OCI-LY7 (cell line): ENCODE measurements at regions not wholly inside any gene's neighbourhood (a gene's known extent, or its start where the extent isn't known, plus 50 kb on each side); places are given as distances from the start of the nearest gene placed in this dataset.

Experiments
- BruUV-seq: library from RNA; stranded (reverse); fragments of 400-500 nt; replicated peaks from 2 replicates; lab custom pipeline; 2021; lab: Mats Ljungman, UMichigan
- CTCF ChIA-PET: fragments of 300-600 bp; sonication (Branson Sonifier 250); formaldehyde crosslinking; loops from one replicate; lab custom pipeline; 2022; ENCODE audit warnings: antibody characterized with exemption; ENCODE audit not compliant: unreplicated experiment; lab: Charles Lee
- POLR2A ChIA-PET: fragments of 300-600 bp; sonication (Branson Sonifier 250); formaldehyde crosslinking; loops from one replicate; lab custom pipeline; 2022; ENCODE audit warnings: antibody characterized with exemption; lab: Charles Lee
- DNase-seq: peaks from one replicate; pipeline ENCODE4 v3.0.0-alpha.2; 2015; ENCODE audit warnings: low spot score
- H2AFZ ChIP-seq: fragments of 200-600 bp; sonication (generic), shearing (Covaris generic); 2 replicates; pipeline ENCODE4 v1.6.1; 2014; ENCODE audit warnings: mild to moderate bottlenecking, antibody characterized with exemption, low read length, moderate library complexity
- H3K27ac ChIP-seq: fragments of 200-600 bp; sonication (generic); 2 replicates; pipeline ENCODE4 v1.5.1; 2014; ENCODE audit warnings: mixed run types, low read depth, mild to moderate bottlenecking, moderate library complexity, low read length, inconsistent platforms; ENCODE audit not compliant: poor library complexity, severe bottlenecking
- H3K36me3 ChIP-seq: fragments of 200-600 bp; sonication (generic); 2 replicates; pipeline ENCODE4 v1.6.1; 2014; ENCODE audit warnings: mild to moderate bottlenecking, antibody characterized with exemption, low read length, moderate library complexity, mixed read lengths; ENCODE audit not compliant: insufficient read depth
- H3K4me1 ChIP-seq: fragments of 200-600 bp; sonication (generic); 2 replicates; pipeline ENCODE4 v1.5.1; 2014; ENCODE audit warnings: mild to moderate bottlenecking, low read length; ENCODE audit not compliant: insufficient read depth, poor library complexity, severe bottlenecking
- H3K4me2 ChIP-seq: fragments of 200-600 bp; sonication (generic); 2 replicates; pipeline ENCODE4 v1.6.1; 2014; ENCODE audit warnings: mild to moderate bottlenecking, low read length
- H3K4me3 ChIP-seq: fragments of 200-600 bp; sonication (generic); 2 replicates; pipeline ENCODE4 v1.5.1; 2014; ENCODE audit warnings: mild to moderate bottlenecking, low read depth, low read length; ENCODE audit not compliant: poor library complexity, severe bottlenecking
- H3K79me2 ChIP-seq: fragments of 200-600 bp; sonication (generic); 2 replicates; pipeline ENCODE4 v1.6.1; 2016; ENCODE audit warnings: low read depth, mild to moderate bottlenecking, low read length, moderate library complexity, mixed read lengths; ENCODE audit not compliant: insufficient read depth
- H3K9me2 ChIP-seq: fragments of 200-600 bp; sonication (generic); 2 replicates; pipeline ENCODE4 v1.6.1; 2016; ENCODE audit warnings: mild to moderate bottlenecking, low read length, mixed read lengths; ENCODE audit not compliant: insufficient read depth
- H3K9me3 ChIP-seq: fragments of 200-600 bp; sonication (generic); 2 replicates; pipeline ENCODE4 v1.6.1; 2014; ENCODE audit warnings: mild to moderate bottlenecking, mixed run types, low read length, mixed read lengths
- H4K20me1 ChIP-seq: fragments of 200-600 bp; sonication (generic); 2 replicates; pipeline ENCODE4 v1.6.1; 2014; ENCODE audit warnings: mild to moderate bottlenecking, antibody characterized with exemption, low read length, moderate library complexity, mixed read lengths; ENCODE audit not compliant: insufficient read depth
- CTCF ChIP-seq: fragments of 200-600 bp; sonication (generic); conservative IDR thresholded peaks from 2 replicates; pipeline ENCODE4 v1.5.1; 2014; ENCODE audit warnings: mild to moderate bottlenecking, antibody characterized with exemption, low read length, moderate library complexity, mixed read lengths
- EZH2phosphoT487 ChIP-seq: fragments of 200-600 bp; sonication (generic); IDR thresholded peaks from 2 replicates; pipeline ENCODE4 v1.6.1; 2018; ENCODE audit warnings: low read depth, borderline replicate concordance, mild to moderate bottlenecking, mixed run types, antibody characterized with exemption, low read length, moderate library complexity, mixed read lengths
- intact Hi-C: fragments of 100-400 bp; cut with micrococcal nuclease; formaldehyde crosslinking; loops from one replicate; pipeline ENCODE4 v1.10.0; 2022; ENCODE audit not compliant: unreplicated experiment

GRCh38 chr13:109330123-109330522 lies 456.3 kb downstream of the IRS2 start:
- DNase-seq, result no peak
- TF ChIP-seq EZH2phosphoT487, result no peak
- TF ChIP-seq CTCF, result no peak
- CTCF ChIA-PET, result no interaction called here

GRCh38 chr13:109329175-109329574 lies 457.2 kb downstream of the IRS2 start:
- no TSS peak for BruUV-seq
- Histone ChIP-seq H3K36me3 (no peaks in the 10 kb centered on the region), H3K4me1 (no peaks in the 10 kb centered on the region), H3K9me2 (no peaks in the 10 kb centered on the region), H3K4me2 (no peak overlapping the region), H3K4me3 (no peak overlapping the region), H4K20me1 (no peaks in the 10 kb centered on the region), H3K27ac (no peak overlapping the region), H3K9me3 (no peaks in the 10 kb centered on the region), H3K79me2 (no peaks in the 10 kb centered on the region), H2AFZ (no peak overlapping the region)
- no peak for DNase-seq
- intact Hi-C loops, result no loop called here
- ChIA-PET POLR2A (no interaction called here), CTCF (no interaction called here)
- no peak for TF ChIP-seq CTCF
- TF ChIP-seq EZH2phosphoT487, result no peak

More at GRCh38 chr13:109330123-109330522, 456.3 kb downstream of the IRS2 start:
- Histone ChIP-seq H3K79me2 (no peaks in the 10 kb centered on the region), H3K9me2 (no peaks in the 10 kb centered on the region), H2AFZ (no peak overlapping the region), H3K36me3 (no peaks in the 10 kb centered on the region), H3K4me1 (no peaks in the 10 kb centered on the region), H3K4me2 (no peak overlapping the region), H3K27ac (no peak overlapping the region), H4K20me1 (no peaks in the 10 kb centered on the region), H3K4me3 (no peak overlapping the region), H3K9me3 (no peaks in the 10 kb centered on the region)
- intact Hi-C loops, result no loop called here
- POLR2A ChIA-PET, result no interaction called here
- BruUV-seq, result no TSS peak

GRCh38 chr13:109326601-109327000 lies 459.8 kb downstream of the IRS2 start:
- BruUV-seq, result no TSS peak
- no peaks in the 10 kb centered on the region for H3K9me2 ChIP-seq
- H3K4me2 ChIP-seq, result no peak overlapping the region
- H2AFZ ChIP-seq, result no peak overlapping the region
- no peaks in the 10 kb centered on the region for H3K79me2 ChIP-seq
- ChIA-PET POLR2A (no interaction called here), CTCF (no interaction called here)
- no peaks in the 10 kb centered on the region for H4K20me1 ChIP-seq
- intact Hi-C loops, result no loop called here
- no peak for DNase-seq
- TF ChIP-seq CTCF (no peak), EZH2phosphoT487 (no peak)
- no peak overlapping the region for H3K4me3 ChIP-seq
- H3K4me1 ChIP-seq, result no peaks in the 10 kb centered on the region
- no peaks in the 10 kb centered on the region for H3K9me3 ChIP-seq
- H3K27ac ChIP-seq, result no peak overlapping the region
- H3K36me3 ChIP-seq, result no peaks in the 10 kb centered on the region
